ENCODE measurements at regions not wholly inside any gene's neighbourhood (a gene's known extent, or its start where the extent isn't known, plus 50 kb on each side); places are given as distances from the start of the nearest gene placed in this dataset.
"Not testable (repeated sequence)": the region's sequence is repeated elsewhere in the genome, so short reads cannot be mapped to it uniquely, and the experiment has no call there.

- not testable (repeated sequence) for DNase-seq (ENCODE audit: low read depth)
Measured at GRCh38 chr5:119299242-119299614, 56.6 kb upstream of the TNFAIP8 start.

- DNase-seq (ENCODE audit: low read depth), result peak; percentile 75
Measured at GRCh38 chr5:119299615-119300310, 56.1 kb upstream of the TNFAIP8 start.

- DNase-seq (ENCODE audit: low read depth), result no peak
Measured at GRCh38 chr5:119300311-119300670, 55.5 kb upstream of the TNFAIP8 start.

- no peak for DNase-seq (ENCODE audit: low read depth)
Measured at GRCh38 chr5:119301210-119301609, 54.6 kb upstream of the TNFAIP8 start.

- no peak for DNase-seq (ENCODE audit: low read depth)
Measured at GRCh38 chr5:119301906-119302305, 53.9 kb upstream of the TNFAIP8 start.

- DNase-seq (ENCODE audit: low read depth), result no peak
Measured at GRCh38 chr5:119302449-119302848, 53.4 kb upstream of the TNFAIP8 start.

- DNase-seq (ENCODE audit: low read depth), result no peak
Measured at GRCh38 chr5:119302916-119303897, 52.6 kb upstream of the TNFAIP8 start.

GRCh38 chr5:119304439-119305211 is 51.2 kb upstream of the TNFAIP8 start:
- DNase-seq (ENCODE audit: low read depth), result no peak
